Gastrocnemius medialis (tissue), 4 donors: ENCODE measurements at regions not wholly inside any gene's neighbourhood (a gene's known extent, or its start where the extent isn't known, plus 50 kb on each side); places are given as distances from the start of the nearest gene placed in this dataset.

ENCODE experiments used
- CTCF ChIP-seq, 5 experiments: fragments of 450-650 bp in 3 of 5; fragments of 200-600 bp in 2 of 5; sonication (generic) in 2 of 5; IDR thresholded peaks in 4 of 5; conservative IDR thresholded peaks in 1 of 5; 1 replicate in 4 of 5; 2 replicates in 1 of 5; pipeline ENCODE4 v1.5.1; 2016 to 2019; ENCODE audit warnings: antibody characterized with exemption in 5 of 5, mild to moderate bottlenecking in 3 of 5, moderate library complexity in 3 of 5
- POLR2A ChIP-seq, 2 donors: fragments of 450-650 bp; IDR thresholded peaks; one replicate each; pipeline ENCODE4 v1.6.1; 2017; ENCODE audit warnings: antibody characterized with exemption in 2 of 2, mild to moderate bottlenecking in 2 of 2, moderate library complexity in 2 of 2

- TF ChIP-seq CTCF (IDR thresholded peaks at IDR 0.05 in 4 of 5, conservative IDR thresholded peaks at IDR 0.05 in 1 of 5) (no peak), POLR2A (IDR thresholded peaks at IDR 0.05) (no peak)
Measured at GRCh38 chr6:803191-803977, 110.4 kb upstream of the EXOC2 start.
